Stimulated activated naive B cell treated with anti-CD40 and anti-IgM and Interleukin-4, amounts not matched to agents 10 μg/mL and 1 μg/mL and 100 μg/mL, for 72 hours (primary cell): ENCODE measurements at regions not wholly inside any gene's neighbourhood (a gene's known extent, or its start where the extent isn't known, plus 50 kb on each side); places are given as distances from the start of the nearest gene placed in this dataset.

ENCODE experiments used
- ATAC-seq, 2 donors: fragments of 150-1000 bp; cut with Tn5 transposase; replicated peaks; 2 replicates each; pipeline ENCODE4 v1.10.0; 2021; ENCODE audit warnings: moderate library complexity in 1 of 2
- DNase-seq: peaks from one replicate; pipeline ENCODE4 v3.0.0; 2021
- H3K27ac Mint-ChIP-seq: one replicate; pipeline ENCODE4 v1.8.0; 2022; ENCODE audit warnings: mild to moderate bottlenecking, mixed read lengths
- H3K27me3 Mint-ChIP-seq, 2 donors: one replicate each; pipeline ENCODE4 v1.8.0; 2022; ENCODE audit warnings: mixed read lengths in 2 of 2
- H3K36me3 Mint-ChIP-seq, 2 donors: one replicate each; pipeline ENCODE4 v1.8.0; 2022; ENCODE audit warnings: mixed read lengths in 2 of 2, mild to moderate bottlenecking in 1 of 2
- H3K4me1 Mint-ChIP-seq, 2 donors: one replicate each; pipeline ENCODE4 v1.8.0; 2022; ENCODE audit warnings: mixed read lengths in 2 of 2, mild to moderate bottlenecking in 1 of 2
- H3K4me3 Mint-ChIP-seq, 2 donors: one replicate each; pipeline ENCODE4 v1.8.0; 2022; ENCODE audit warnings: mild to moderate bottlenecking in 2 of 2, mixed read lengths in 2 of 2, moderate library complexity in 1 of 2
- H3K9me3 Mint-ChIP-seq, 2 donors: one replicate each; pipeline ENCODE4 v1.8.0; 2022; ENCODE audit warnings: mixed read lengths in 2 of 2, mild to moderate bottlenecking in 1 of 2

GRCh38 chr3:68006646-68007045 is 352.2 kb upstream of the SUCLG2 start:
- Mint-ChIP-seq H3K9me3 (peaks cover 1 to 2% of the 10 kb centered on the region in 2 donors), H3K4me1 (peaks cover 6 to 12% of the 10 kb centered on the region in 2 donors), H3K27me3 (peaks cover 24 to 35% of the 10 kb centered on the region in 2 donors), H3K27ac (no peak overlapping the region), H3K4me3 (no peak overlapping the region), H3K36me3 (no peaks in the 10 kb centered on the region)
- ATAC-seq (no peak), DNase-seq (no peak)

- DNase-seq (no peak), ATAC-seq (no peak)
- Mint-ChIP-seq H3K4me3 (no peak overlapping the region), H3K36me3 (no peaks in the 10 kb centered on the region), H3K9me3 (peaks cover 5 to 6% of the 10 kb centered on the region in 2 donors), H3K27ac (no peak overlapping the region), H3K4me1 (peaks cover 6 to 12% of the 10 kb centered on the region in 2 donors), H3K27me3 (peaks cover 23 to 40% of the 10 kb centered on the region in 2 donors)
These were observed 349.7 kb upstream of the SUCLG2 start for GRCh38 chr3:68004091-68004490.

GRCh38 chr3:67998281-67998680 is 343.9 kb upstream of the SUCLG2 start:
- Mint-ChIP-seq H3K36me3 (no peaks in the 10 kb centered on the region), H3K4me1 (no peaks in the 10 kb centered on the region), H3K27ac (no peak overlapping the region), H3K27me3 (peaks cover 5 to 8% of the 10 kb centered on the region in 2 donors), H3K9me3 (peaks cover 5 to 6% of the 10 kb centered on the region in 2 donors), H3K4me3 (no peak overlapping the region)
- DNase-seq (no peak), ATAC-seq (no peak)

GRCh38 chr3:67995206-67995605 is 340.8 kb upstream of the SUCLG2 start:
- Mint-ChIP-seq H3K9me3 (no peaks in the 10 kb centered on the region), H3K27me3 (peaks cover under 1 to 8% of the 10 kb centered on the region in 2 donors), H3K36me3 (no peaks in the 10 kb centered on the region), H3K27ac (no peak overlapping the region), H3K4me1 (no peaks in the 10 kb centered on the region), H3K4me3 (no peak overlapping the region)
- ATAC-seq (no peak), DNase-seq (no peak)

- no peaks in the 10 kb centered on the region for H3K27me3 Mint-ChIP-seq
- no peaks in the 10 kb centered on the region for H3K4me1 Mint-ChIP-seq
- H3K27ac Mint-ChIP-seq, result no peak overlapping the region
- DNase-seq (no peak), ATAC-seq (no peak)
- no peaks in the 10 kb centered on the region for H3K36me3 Mint-ChIP-seq
- H3K9me3 Mint-ChIP-seq, result no peaks in the 10 kb centered on the region
- H3K4me3 Mint-ChIP-seq, result no peak overlapping the region
These were observed 332.3 kb upstream of the SUCLG2 start for GRCh38 chr3:67986706-67987105.

GRCh38 chr3:67983166-67983565 is 328.8 kb upstream of the SUCLG2 start:
- no peak for DNase-seq
- no peaks in the 10 kb centered on the region for H3K36me3 Mint-ChIP-seq

GRCh38 chr3:67981077-67981476 is 326.7 kb upstream of the SUCLG2 start:
- Mint-ChIP-seq H3K27ac (no peak overlapping the region), H3K9me3 (peaks cover 0 to under 1% of the 10 kb centered on the region in 2 donors), H3K4me3 (no peak overlapping the region), H3K36me3 (no peaks in the 10 kb centered on the region), H3K27me3 (no peaks in the 10 kb centered on the region), H3K4me1 (no peaks in the 10 kb centered on the region)
- no peak for DNase-seq
- ATAC-seq, result no peak

More at GRCh38 chr3:67983166-67983565, 328.8 kb upstream of the SUCLG2 start:
- Mint-ChIP-seq H3K27ac (no peak overlapping the region), H3K4me3 (no peak overlapping the region), H3K27me3 (no peaks in the 10 kb centered on the region), H3K4me1 (no peaks in the 10 kb centered on the region), H3K9me3 (no peaks in the 10 kb centered on the region)
- no peak for ATAC-seq

GRCh38 chr3:67979342-67979741 is 324.9 kb upstream of the SUCLG2 start:
- peaks cover 2 to 4% of the 10 kb centered on the region in 2 donors for H3K9me3 Mint-ChIP-seq
- no peaks in the 10 kb centered on the region for H3K27me3 Mint-ChIP-seq
- ATAC-seq (no peak), DNase-seq (no peak)
- H3K4me3 Mint-ChIP-seq, result no peak overlapping the region
- H3K36me3 Mint-ChIP-seq, result no peaks in the 10 kb centered on the region
- no peaks in the 10 kb centered on the region for H3K4me1 Mint-ChIP-seq
- no peak overlapping the region for H3K27ac Mint-ChIP-seq

GRCh38 chr3:67977762-67978161 is 323.4 kb upstream of the SUCLG2 start:
- H3K27me3 Mint-ChIP-seq, result no peaks in the 10 kb centered on the region
- H3K36me3 Mint-ChIP-seq, result no peaks in the 10 kb centered on the region
- DNase-seq, result no peak
- H3K4me1 Mint-ChIP-seq, result no peaks in the 10 kb centered on the region
- no peak overlapping the region for H3K27ac Mint-ChIP-seq
- ATAC-seq, result no peak
- H3K4me3 Mint-ChIP-seq, result no peak overlapping the region
- H3K9me3 Mint-ChIP-seq, result peaks cover 2 to 4% of the 10 kb centered on the region in 2 donors

GRCh38 chr3:67976663-67977062 is 322.3 kb upstream of the SUCLG2 start:
- Mint-ChIP-seq H3K4me1 (no peaks in the 10 kb centered on the region), H3K4me3 (no peak overlapping the region), H3K27me3 (no peaks in the 10 kb centered on the region), H3K36me3 (no peaks in the 10 kb centered on the region), H3K27ac (no peak overlapping the region), H3K9me3 (peaks cover 2 to 4% of the 10 kb centered on the region in 2 donors)
- ATAC-seq (no peak), DNase-seq (no peak)

GRCh38 chr3:67964596-67964995 is 310.2 kb upstream of the SUCLG2 start:
- H3K4me3 Mint-ChIP-seq, result no peak overlapping the region
- no peaks in the 10 kb centered on the region for H3K4me1 Mint-ChIP-seq
- no peak overlapping the region for H3K27ac Mint-ChIP-seq
- peaks cover 7 to 13% of the 10 kb centered on the region in 2 donors for H3K27me3 Mint-ChIP-seq
- ATAC-seq, result no peak
- H3K36me3 Mint-ChIP-seq, result no peaks in the 10 kb centered on the region
- no peak for DNase-seq
- peaks cover 4 to 17% of the 10 kb centered on the region in 2 donors for H3K9me3 Mint-ChIP-seq

- no peaks in the 10 kb centered on the region for H3K36me3 Mint-ChIP-seq
- H3K9me3 Mint-ChIP-seq, result peaks cover 0 to 12% of the 10 kb centered on the region in 2 donors
- DNase-seq, result no peak
- H3K4me3 Mint-ChIP-seq, result no peak overlapping the region
- ATAC-seq, result no peak
- peaks cover 12 to 13% of the 10 kb centered on the region in 2 donors for H3K27me3 Mint-ChIP-seq
- no peaks in the 10 kb centered on the region for H3K4me1 Mint-ChIP-seq
- H3K27ac Mint-ChIP-seq, result no peak overlapping the region
These were observed 302.9 kb upstream of the SUCLG2 start for GRCh38 chr3:67957268-67957667.

GRCh38 chr3:67947808-67948508 is 293.5 kb upstream of the SUCLG2 start:
- no peak overlapping the region for H3K27ac Mint-ChIP-seq

GRCh38 chr3:67946436-67946835 is 292.0 kb upstream of the SUCLG2 start:
- Mint-ChIP-seq H3K27me3 (no peaks in the 10 kb centered on the region), H3K4me1 (no peaks in the 10 kb centered on the region), H3K36me3 (no peaks in the 10 kb centered on the region), H3K27ac (no peak overlapping the region), H3K4me3 (no peak overlapping the region), H3K9me3 (peaks cover 0 to 4% of the 10 kb centered on the region in 2 donors)
- no peak for DNase-seq
- ATAC-seq, result no peak

More at GRCh38 chr3:67947808-67948508, 293.5 kb upstream of the SUCLG2 start:
- Mint-ChIP-seq H3K4me1 (no peaks in the 10 kb centered on the region), H3K27me3 (no peaks in the 10 kb centered on the region), H3K9me3 (peaks cover 0 to 5% of the 10 kb centered on the region in 2 donors), H3K4me3 (no peak overlapping the region), H3K36me3 (no peaks in the 10 kb centered on the region)
- DNase-seq, result no peak
- ATAC-seq, result no peak

GRCh38 chr3:67943546-67943945 is 289.1 kb upstream of the SUCLG2 start:
- H3K36me3 Mint-ChIP-seq, result no peaks in the 10 kb centered on the region
- H3K9me3 Mint-ChIP-seq, result peaks cover 0 to 4% of the 10 kb centered on the region in 2 donors
- H3K27me3 Mint-ChIP-seq, result no peaks in the 10 kb centered on the region
- ATAC-seq (no peak), DNase-seq (no peak)
- no peak overlapping the region for H3K27ac Mint-ChIP-seq
- peaks cover 0 to 2% of the 10 kb centered on the region in 2 donors for H3K4me1 Mint-ChIP-seq
- H3K4me3 Mint-ChIP-seq, result no peak overlapping the region
